Kidney capillary endothelial cell (primary cell): ENCODE measurements at regions not wholly inside any gene's neighbourhood (a gene's known extent, or its start where the extent isn't known, plus 50 kb on each side); places are given as distances from the start of the nearest gene placed in this dataset.
"Not testable (repeated sequence)": the region's sequence is repeated elsewhere in the genome, so short reads cannot be mapped to it uniquely, and the experiment has no call there.

Experiments
- DNase-seq: peaks from one replicate; pipeline ENCODE4 v3.0.0-alpha.2; 2018; ENCODE audit warnings: low spot score

DNA sequence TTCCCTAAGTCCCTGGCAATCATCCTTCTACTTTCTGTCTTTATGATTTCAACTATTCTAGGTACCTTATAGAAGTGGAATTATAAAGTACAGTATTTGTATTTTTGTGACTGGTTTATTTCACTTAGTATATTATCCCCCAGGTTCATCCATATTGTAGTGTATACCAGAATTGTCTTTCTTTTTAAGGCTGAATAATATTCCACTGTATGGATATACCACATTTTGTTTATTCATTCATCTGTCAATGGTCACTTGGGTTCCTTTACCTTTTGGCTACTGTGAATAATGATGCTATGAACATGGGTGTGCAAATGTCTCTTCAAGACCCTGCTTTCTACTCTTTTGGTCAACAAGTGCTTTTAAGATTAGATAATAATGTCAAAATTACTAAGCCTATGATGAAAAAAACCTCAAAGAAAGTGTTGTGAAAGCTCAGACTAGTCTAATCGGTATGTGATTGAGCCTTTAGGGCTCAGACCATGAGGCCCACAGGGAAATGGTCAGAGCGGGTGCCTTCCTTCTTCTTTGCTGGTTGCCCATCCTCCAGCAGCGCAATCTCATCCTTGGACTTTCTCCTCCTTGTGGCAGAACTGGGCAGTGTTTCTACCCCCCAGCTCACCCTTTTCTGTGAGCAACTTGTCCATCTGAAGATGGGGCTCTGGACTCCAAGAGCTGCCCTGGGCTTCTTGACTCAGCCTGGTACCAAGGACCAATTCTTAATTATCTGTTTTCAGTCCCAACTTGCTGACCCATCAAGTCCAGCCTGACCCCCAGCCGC lies 105.4 kb downstream of the TTC8 start:
- no peak for DNase-seq

- no peak for DNase-seq
Measured at GRCh38 chr14:88931321-88932110, 107.1 kb downstream of the TTC8 start.

GRCh38 chr14:88933191-88933590 lies 108.7 kb downstream of the TTC8 start:
- DNase-seq, result no peak

GRCh38 chr14:88934351-88934806 lies 109.9 kb downstream of the TTC8 start:
- no peak for DNase-seq

DNA sequence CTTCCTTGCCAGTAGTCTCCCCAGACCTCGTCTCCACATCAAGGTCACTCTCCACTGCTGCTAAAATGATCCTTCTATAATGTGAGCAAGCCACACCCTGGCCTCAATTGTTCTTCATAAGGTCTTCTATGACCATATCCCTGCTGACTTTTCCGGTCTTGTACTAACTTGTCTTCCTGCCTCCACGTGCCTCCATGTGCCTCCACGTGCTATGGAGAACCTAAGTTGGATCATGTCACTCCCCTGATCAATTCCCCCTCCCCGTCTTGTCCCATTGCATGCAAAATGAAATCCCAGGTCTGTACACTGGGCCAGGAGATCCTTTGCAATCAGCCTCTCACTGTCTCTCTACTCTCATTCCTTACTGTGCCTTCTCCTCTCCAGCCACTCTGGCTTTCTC lies 110.6 kb downstream of the TTC8 start:
- no peak for DNase-seq

GRCh38 chr14:88937706-88938105 lies 113.3 kb downstream of the TTC8 start:
- no peak for DNase-seq

DNA sequence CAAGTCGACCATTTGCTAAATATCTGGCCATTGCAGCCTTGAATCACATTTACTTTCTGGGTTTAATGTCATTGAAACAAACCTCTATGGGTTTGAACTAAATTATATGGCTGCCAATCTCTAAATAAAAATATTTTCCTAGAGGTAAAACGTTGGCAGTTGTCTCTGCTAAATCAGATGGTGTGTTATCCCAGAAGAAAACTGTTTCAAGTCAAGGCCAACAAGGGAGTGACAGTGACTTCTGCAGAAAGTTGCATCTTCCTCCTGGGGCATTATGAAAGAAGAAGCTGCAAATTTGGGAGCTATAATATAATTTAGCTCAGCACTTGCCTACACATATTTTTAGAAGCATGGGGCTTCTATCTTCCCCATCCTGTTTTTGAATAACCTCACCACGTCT lies 116.2 kb downstream of the TTC8 start:
- DNase-seq, result no peak

- DNase-seq, result no peak
Measured at GRCh38 chr14:88941414-88941813, 117.0 kb downstream of the TTC8 start.

DNA sequence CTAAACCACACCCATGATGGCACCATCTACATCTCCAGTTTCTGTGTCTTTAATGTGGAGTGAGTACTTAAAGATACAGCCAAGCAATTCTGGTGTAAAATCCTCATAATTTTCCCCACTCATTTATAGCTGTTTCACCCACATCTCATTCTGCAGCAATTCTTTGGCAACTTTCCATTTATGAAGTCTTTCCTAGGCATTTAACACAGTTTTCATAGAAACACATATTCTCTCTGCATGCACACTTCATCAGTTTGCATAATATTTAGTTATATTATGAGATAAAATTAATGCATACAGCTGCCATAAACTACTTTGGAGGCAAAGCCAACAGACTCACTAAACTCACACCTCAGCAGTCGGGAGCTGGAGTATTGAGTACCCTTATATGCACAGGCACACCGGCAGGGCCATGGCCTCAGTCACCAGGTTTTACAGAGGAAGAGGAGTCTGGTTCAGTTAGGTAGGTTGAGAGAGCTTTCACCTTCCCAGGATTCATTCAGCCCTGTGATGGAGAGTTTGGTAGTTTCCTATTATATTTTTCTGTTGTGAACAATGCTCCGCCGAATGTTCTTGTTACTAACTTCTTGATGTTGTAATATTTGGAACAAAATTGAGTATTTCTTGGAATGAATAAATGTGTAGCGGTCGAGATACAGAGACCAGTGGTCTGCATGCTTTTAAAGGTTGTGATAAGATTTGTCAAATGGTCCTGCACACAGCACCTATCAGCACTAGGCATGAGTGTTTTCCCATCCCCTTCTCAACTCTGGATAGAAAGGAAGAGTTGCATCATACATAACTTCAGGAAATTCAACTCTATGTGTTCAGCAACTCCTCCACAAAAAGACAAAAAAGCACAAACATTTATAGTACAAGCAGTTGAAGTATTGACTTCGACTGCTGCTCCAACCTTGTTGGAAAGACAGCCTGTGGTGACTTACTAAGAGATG lies 123.5 kb downstream of the TTC8 start:
- DNase-seq, result no peak

- DNase-seq, result no peak
Measured at GRCh38 chr14:88950069-88950468, 125.6 kb downstream of the TTC8 start.

DNA sequence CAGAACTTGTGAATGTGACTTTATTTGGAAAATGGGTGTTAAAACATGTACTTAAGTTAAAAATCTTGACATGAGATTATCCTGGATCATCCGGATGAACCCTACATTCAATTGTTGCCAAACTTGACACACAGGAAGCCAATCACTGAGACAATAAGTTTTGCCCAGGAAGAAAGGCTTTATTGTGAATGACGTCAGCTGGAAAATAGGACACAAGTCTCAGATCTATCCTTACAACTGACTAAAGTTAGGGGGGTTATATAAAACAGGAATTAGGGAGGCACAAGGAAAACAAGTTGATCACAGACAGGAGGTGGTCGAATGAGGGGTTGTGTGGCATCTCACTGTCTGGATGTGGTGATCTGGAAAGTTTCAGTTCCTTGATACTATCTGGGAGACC lies 126.9 kb downstream of the TTC8 start:
- DNase-seq, result no peak

GRCh38 chr14:88952901-88953300 lies 128.4 kb downstream of the TTC8 start:
- DNase-seq, result no peak

DNA sequence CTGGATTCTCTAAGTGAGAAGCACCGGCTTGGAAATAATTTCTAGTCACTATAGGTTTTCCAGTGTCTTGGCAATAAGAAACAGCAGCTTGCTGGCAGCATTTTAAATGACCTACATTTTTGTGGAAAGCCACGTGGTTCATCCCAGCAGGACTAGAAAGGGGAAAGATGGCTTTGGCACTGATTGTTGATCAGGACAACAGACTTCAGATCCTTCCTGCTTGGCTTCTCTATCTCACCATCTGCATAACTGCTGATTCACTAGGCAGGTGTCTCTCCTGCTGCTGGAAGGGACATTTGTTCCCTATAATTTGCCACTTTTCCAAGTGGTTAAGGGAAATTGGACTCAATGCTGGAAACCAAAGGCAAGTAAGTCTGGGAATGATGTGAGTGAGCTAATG lies 131.0 kb downstream of the TTC8 start:
- no peak for DNase-seq

GRCh38 chr14:88960496-88960895 lies 136.0 kb downstream of the TTC8 start:
- no peak for DNase-seq

GRCh38 chr14:88961214-88961613 lies 136.8 kb downstream of the TTC8 start:
- DNase-seq, result no peak

GRCh38 chr14:88962356-88962755 lies 137.9 kb downstream of the TTC8 start:
- DNase-seq, result no peak

- DNase-seq, result no peak
Measured at GRCh38 chr14:88967299-88967698, 142.8 kb downstream of the TTC8 start.

- no peak for DNase-seq
Measured at GRCh38 chr14:88975043-88975830, 150.8 kb downstream of the TTC8 start.

- DNase-seq, result no peak
Measured at GRCh38 chr14:88975926-88976325, 151.5 kb downstream of the TTC8 start.

DNA sequence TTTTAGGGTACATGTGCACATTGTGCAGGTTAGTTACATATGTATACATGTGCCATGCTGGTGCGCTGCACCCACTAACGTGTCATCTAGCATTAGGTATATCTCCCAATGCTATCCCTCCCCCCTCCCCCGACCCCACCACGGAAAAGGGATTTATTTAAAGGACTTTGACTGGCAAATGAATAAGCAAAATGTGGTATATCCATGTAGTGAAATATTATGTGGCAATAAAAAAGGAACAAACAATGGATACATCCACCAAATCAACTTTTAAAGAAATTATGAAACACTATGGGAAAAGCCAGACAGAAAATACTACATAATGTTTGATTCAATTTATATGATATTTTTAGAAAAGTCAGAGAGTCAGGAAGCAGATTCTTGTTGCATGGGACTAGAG lies 156.5 kb downstream of the TTC8 start:
- DNase-seq, result not testable (repeated sequence)

DNA sequence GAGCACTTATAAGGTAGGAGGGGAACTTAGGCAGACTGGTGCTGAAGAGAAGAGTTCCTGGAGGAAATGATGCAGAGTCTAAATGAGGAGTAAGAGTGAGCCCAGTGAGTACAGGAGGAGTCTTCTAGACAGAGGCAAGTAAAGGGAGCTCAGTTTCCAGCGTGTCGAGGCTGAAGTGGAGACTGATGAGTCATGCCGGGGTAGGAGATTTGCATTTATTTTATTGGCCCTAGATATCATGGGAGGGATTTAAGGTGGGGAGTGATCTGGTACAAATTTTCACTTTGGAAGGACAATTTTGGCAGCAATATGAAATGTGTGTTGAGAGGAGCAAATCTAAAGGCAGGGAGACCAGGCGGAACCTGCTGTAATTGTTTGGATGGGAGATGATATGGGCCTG lies 157.5 kb downstream of the TTC8 start:
- no peak for DNase-seq
